Neuronal stem cell (in vitro differentiated cells): ENCODE measurements at regions not wholly inside any gene's neighbourhood (a gene's known extent, or its start where the extent isn't known, plus 50 kb on each side); places are given as distances from the start of the nearest gene placed in this dataset.

ENCODE experiments used
- DNase-seq: peaks from one replicate; pipeline ENCODE4 v3.0.0-alpha.2; 2013; ENCODE audit warnings: low spot score
- H2AFZ ChIP-seq: one replicate; pipeline ENCODE4 v1.6.1; 2013; ENCODE audit warnings: mild to moderate bottlenecking, low read length, inconsistent platforms
- H2AK5ac ChIP-seq: 2 replicates; pipeline ENCODE4 v1.6.1; 2013; ENCODE audit warnings: low read depth, mild to moderate bottlenecking, inconsistent platforms, low read length, moderate library complexity, mixed read lengths
- H2BK120ac ChIP-seq: 2 replicates; pipeline ENCODE4 v1.6.1; 2013; ENCODE audit warnings: low read depth, mild to moderate bottlenecking, inconsistent platforms, low read length, moderate library complexity, mixed read lengths
- H2BK12ac ChIP-seq: one replicate; pipeline ENCODE4 v1.6.1; 2013; ENCODE audit warnings: low read length, inconsistent platforms
- H2BK15ac ChIP-seq: 2 replicates; pipeline ENCODE4 v1.6.1; 2013; ENCODE audit warnings: mild to moderate bottlenecking, low read length, inconsistent platforms, mixed read lengths
- H2BK5ac ChIP-seq: one replicate; pipeline ENCODE4 v1.6.1; 2013; ENCODE audit warnings: inconsistent platforms, mild to moderate bottlenecking, low read length, moderate library complexity
- H3K14ac ChIP-seq: one replicate; pipeline ENCODE4 v1.6.1; 2013; ENCODE audit warnings: low read length, inconsistent platforms
- H3K18ac ChIP-seq: 2 replicates; pipeline ENCODE4 v1.6.1; 2013; ENCODE audit warnings: low read length, inconsistent platforms
- H3K23ac ChIP-seq: 2 replicates; pipeline ENCODE4 v1.6.1; 2013; ENCODE audit warnings: low read depth, mild to moderate bottlenecking, mixed read lengths, low read length, inconsistent platforms; ENCODE audit not compliant: poor library complexity
- H3K27ac ChIP-seq: replicated peaks from 3 replicates; pipeline ENCODE4 v1.5.1; 2013; ENCODE audit warnings: low read length, inconsistent platforms
- H3K27me3 ChIP-seq, 3 experiments: 2 replicates each; pipeline ENCODE4 v1.6.1; 2013; ENCODE audit warnings: low read length in 3 of 3, mild to moderate bottlenecking in 2 of 3, inconsistent platforms in 1 of 3, low read depth in 1 of 3, mixed read lengths in 1 of 3, moderate library complexity in 1 of 3; ENCODE audit not compliant: control insufficient read depth in 3 of 3, insufficient read depth in 3 of 3
- H3K36me3 ChIP-seq, 2 donors: replicated peaks in 1 of 2; 2 replicates each; pipeline ENCODE4 v1.6.1; 2013; ENCODE audit warnings: low read length in 2 of 2; ENCODE audit not compliant: control insufficient read depth in 2 of 2, insufficient read depth in 2 of 2
- H3K4ac ChIP-seq: 2 replicates; pipeline ENCODE4 v1.6.1; 2013; ENCODE audit warnings: inconsistent platforms, mild to moderate bottlenecking, low read length, moderate library complexity
- H3K4me1 ChIP-seq, 2 donors: 1 replicate in 1 of 2; 2 replicates in 1 of 2; pipeline ENCODE4 v1.6.1; 2013; ENCODE audit warnings: low read length in 2 of 2, low read depth in 1 of 2; ENCODE audit not compliant: control insufficient read depth in 2 of 2, insufficient read depth in 1 of 2
- H3K4me2 ChIP-seq: one replicate; pipeline ENCODE4 v1.6.1; 2013; ENCODE audit warnings: mild to moderate bottlenecking, low read length, inconsistent platforms; ENCODE audit not compliant: insufficient read depth, poor library complexity, severe bottlenecking
- H3K4me3 ChIP-seq, 2 donors: 2 replicates each; pipeline ENCODE4 v1.5.1; 2013; ENCODE audit warnings: low read length in 2 of 2, mild to moderate bottlenecking in 2 of 2, inconsistent platforms in 1 of 2, moderate library complexity in 1 of 2
- H3K79me1 ChIP-seq: one replicate; pipeline ENCODE4 v1.6.1; 2013; ENCODE audit warnings: low read depth, mild to moderate bottlenecking, inconsistent platforms, low read length, moderate library complexity
- H3K9ac ChIP-seq: one replicate; pipeline ENCODE4 v1.6.1; 2013; ENCODE audit warnings: mild to moderate bottlenecking, low read depth, low read length, inconsistent platforms; ENCODE audit not compliant: poor library complexity
- H3K9me3 ChIP-seq, 2 donors: replicated peaks in 1 of 2; 2 replicates each; pipeline versions ENCODE3 to v1.6.1; 2013; ENCODE audit warnings: low read length in 2 of 2, mild to moderate bottlenecking in 2 of 2, inconsistent platforms in 1 of 2, low read depth in 1 of 2, mixed read lengths in 1 of 2, moderate library complexity in 1 of 2; ENCODE audit not compliant: control insufficient read depth in 2 of 2, insufficient read depth in 1 of 2
- H4K8ac ChIP-seq: one replicate; pipeline ENCODE4 v1.6.1; 2013; ENCODE audit warnings: low read depth, mild to moderate bottlenecking, inconsistent platforms, low read length, moderate library complexity
- H4K91ac ChIP-seq: one replicate; pipeline ENCODE4 v1.6.1; 2013; ENCODE audit warnings: low read length, low read depth, mild to moderate bottlenecking, inconsistent platforms; ENCODE audit not compliant: poor library complexity
- WGBS, 2 donors: extraction: QIAGEN DNeasy Blood & Tissue Kit; methylation state at CpG; one replicate each; pipeline ENCODE4 v1.1.7; 2013; ENCODE audit warnings: missing lambda C conversion rate in 2 of 2, mixed read lengths in 1 of 2; ENCODE audit not compliant: insufficient read length in 2 of 2, insufficient replicate concordance in 1 of 2; ENCODE audit errors: extremely low coverage in 2 of 2; 5-methylcytosine and 5-hydroxymethylcytosine counted together

- no peak overlapping the region for H3K23ac ChIP-seq
- no peak overlapping the region for H3K4ac ChIP-seq
- no peak overlapping the region for H4K8ac ChIP-seq
- no peaks in the 10 kb centered on the region for H3K27me3 ChIP-seq
- no peak overlapping the region for H2BK5ac ChIP-seq
- no peak overlapping the region for H2BK120ac ChIP-seq
- no CpG with 5 or more reads among the region's 2 CpGs for WGBS, 2 donors
- no peaks in the 10 kb centered on the region for H3K4me1 ChIP-seq
- no peak overlapping the region for H2AK5ac ChIP-seq
- no peaks in the 10 kb centered on the region for H3K9me3 ChIP-seq
- H3K14ac ChIP-seq = no peak overlapping the region
- H3K79me1 ChIP-seq = no peaks in the 10 kb centered on the region
- no peak overlapping the region for H2BK15ac ChIP-seq
- H3K4me3 ChIP-seq = no peak overlapping the region
- H3K27ac ChIP-seq = no peak overlapping the region
- H3K9ac ChIP-seq = no peak overlapping the region
- no peak overlapping the region for H4K91ac ChIP-seq
- no peak overlapping the region for H3K4me2 ChIP-seq
- no peak overlapping the region for H3K18ac ChIP-seq
- no peak overlapping the region for H2BK12ac ChIP-seq
- no peak overlapping the region for H2AFZ ChIP-seq
- no peaks in the 10 kb centered on the region for H3K36me3 ChIP-seq
- no peak for DNase-seq
Observed at GRCh38 chr7:80359476-80359875, 152.4 kb downstream of the GNAT3 start.

- no peaks in the 10 kb centered on the region for H3K27me3 ChIP-seq
- no peak overlapping the region for H3K27ac ChIP-seq
- H4K91ac ChIP-seq = no peak overlapping the region
- no peak overlapping the region for H3K4me2 ChIP-seq
- no CpG with 5 or more reads among the region's 3 CpGs for WGBS, 2 donors
- H3K23ac ChIP-seq = no peak overlapping the region
- no peaks in the 10 kb centered on the region for H3K4me1 ChIP-seq
- no peak overlapping the region for H2BK120ac ChIP-seq
- no peaks in the 10 kb centered on the region for H3K36me3 ChIP-seq
- no peak overlapping the region for H3K18ac ChIP-seq
- H3K79me1 ChIP-seq = no peaks in the 10 kb centered on the region
- H2BK12ac ChIP-seq = no peak overlapping the region
- H3K4ac ChIP-seq = no peak overlapping the region
- H3K9ac ChIP-seq = no peak overlapping the region
- H3K4me3 ChIP-seq = no peak overlapping the region
- H2AFZ ChIP-seq = no peak overlapping the region
- no peak overlapping the region for H3K14ac ChIP-seq
- H3K9me3 ChIP-seq = no peaks in the 10 kb centered on the region
- no peak overlapping the region for H4K8ac ChIP-seq
- no peak overlapping the region for H2AK5ac ChIP-seq
- H2BK15ac ChIP-seq = no peak overlapping the region
- no peak overlapping the region for H2BK5ac ChIP-seq
- DNase-seq = no peak
Observed at GRCh38 chr7:80359029-80359428, 152.8 kb downstream of the GNAT3 start.

DNA sequence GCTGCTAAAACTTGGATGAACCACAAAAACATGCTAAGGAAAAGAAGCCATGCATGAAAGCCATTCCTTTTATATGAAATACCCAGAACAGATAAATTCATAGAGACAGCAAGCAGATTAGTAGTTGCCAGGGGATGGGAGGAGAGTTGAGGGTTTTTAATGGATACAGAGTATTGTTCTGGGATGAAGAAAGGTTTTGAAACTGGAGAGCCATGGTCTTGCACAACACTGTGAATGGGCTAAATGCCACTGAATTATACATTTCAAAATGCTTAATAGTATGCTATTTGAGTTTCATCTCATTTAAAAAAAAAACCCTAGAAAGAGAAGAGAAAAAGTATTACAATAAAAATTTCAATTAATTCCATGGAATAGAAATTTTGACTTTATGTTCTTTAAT, 154.3 kb downstream of the GNAT3 start:
- no peaks in the 10 kb centered on the region for H3K9me3 ChIP-seq
- no peak for DNase-seq
- no peak overlapping the region for H2AFZ ChIP-seq
- no peak overlapping the region for H3K27ac ChIP-seq
- no peak overlapping the region for H2BK5ac ChIP-seq
- H2BK12ac ChIP-seq = no peak overlapping the region
- H3K14ac ChIP-seq = no peak overlapping the region
- no peak overlapping the region for H4K8ac ChIP-seq
- no peak overlapping the region for H3K18ac ChIP-seq
- no peak overlapping the region for H4K91ac ChIP-seq
- no peak overlapping the region for H2BK120ac ChIP-seq
- H3K23ac ChIP-seq = no peak overlapping the region
- no peak overlapping the region for H3K9ac ChIP-seq
- H3K4me3 ChIP-seq = no peak overlapping the region
- H3K4me1 ChIP-seq = no peaks in the 10 kb centered on the region
- H2AK5ac ChIP-seq = no peak overlapping the region
- H3K27me3 ChIP-seq = no peaks in the 10 kb centered on the region
- H2BK15ac ChIP-seq = no peak overlapping the region
- H3K36me3 ChIP-seq = no peaks in the 10 kb centered on the region
- no peak overlapping the region for H3K4me2 ChIP-seq
- H3K4ac ChIP-seq = no peak overlapping the region
- no peaks in the 10 kb centered on the region for H3K79me1 ChIP-seq

- WGBS, 2 donors = 100% methylated on average over 1 of the region's 1 CpG; no CpG with 5 or more reads in 1 of the 2 donors
- Histone ChIP-seq H3K4me1 (peaks cover 0 to 4% of the 10 kb centered on the region in 2 donors), H3K4me3 (no peak overlapping the region), H3K79me1 (no peaks in the 10 kb centered on the region), H3K23ac (no peak overlapping the region), H4K8ac (no peak overlapping the region), H2BK15ac (no peak overlapping the region), H3K36me3 (no peaks in the 10 kb centered on the region), H2BK12ac (no peak overlapping the region), H3K9ac (no peak overlapping the region), H3K4me2 (no peak overlapping the region), H4K91ac (no peak overlapping the region), H3K18ac (no peak overlapping the region), H3K14ac (no peak overlapping the region), H3K4ac (no peak overlapping the region), H2BK5ac (no peak overlapping the region), H2AFZ (no peak overlapping the region), H2AK5ac (no peak overlapping the region), H3K9me3 (peaks cover 0 to 2% of the 10 kb centered on the region in 2 donors), H3K27ac (no peak overlapping the region), H3K27me3 (no peaks in the 10 kb centered on the region), H2BK120ac (no peak overlapping the region)
- no peak for DNase-seq
Observed at GRCh38 chr7:80350430-80350829, 161.4 kb downstream of the GNAT3 start.
